GM23338 (cell line): ENCODE measurements at regions not wholly inside any gene's neighbourhood (a gene's known extent, or its start where the extent isn't known, plus 50 kb on each side); places are given as distances from the start of the nearest gene placed in this dataset.
"Not testable (repeated sequence)": the region's sequence is repeated elsewhere in the genome, so short reads cannot be mapped to it uniquely, and the experiment has no call there.

Source experiments
- CTCF ChIP-seq, 2 experiments: fragments of 200-600 bp in 1 of 2; sonication (generic) in 1 of 2; conservative IDR thresholded peaks; 2 replicates each; pipeline versions ENCODE4 v1.5.1 to v1.6.1; 2016 to 2017; ENCODE audit warnings: antibody characterized with exemption in 2 of 2, low read depth in 2 of 2, mild to moderate bottlenecking in 2 of 2, moderate library complexity in 1 of 2
- EZH2 ChIP-seq: fragments of 200-600 bp; sonication (generic); IDR thresholded peaks from one replicate; pipeline ENCODE4 v1.8.0; 2017; ENCODE audit warnings: antibody characterized with exemption, mild to moderate bottlenecking, low read depth; ENCODE audit not compliant: unreplicated experiment
- NANOG ChIP-seq: IDR thresholded peaks from 2 replicates; pipeline ENCODE4 v1.6.1; 2016; ENCODE audit warnings: antibody characterized with exemption, borderline replicate concordance
- POLR2AphosphoS5 ChIP-seq: IDR thresholded peaks from 2 replicates; pipeline ENCODE4 v1.6.1; 2016; ENCODE audit warnings: antibody characterized with exemption, low read depth
- REST ChIP-seq: IDR thresholded peaks from one replicate; pipeline ENCODE4 v1.6.1; 2018; ENCODE audit warnings: antibody characterized with exemption; ENCODE audit not compliant: unreplicated experiment
- ZNF114 ChIP-seq: fragments of 250-450 bp; sonication (Bioruptor Pico); IDR thresholded peaks from 2 replicates; pipeline ENCODE4 v1.5.0; 2020; ENCODE audit warnings: mild to moderate bottlenecking, moderate library complexity

DNA sequence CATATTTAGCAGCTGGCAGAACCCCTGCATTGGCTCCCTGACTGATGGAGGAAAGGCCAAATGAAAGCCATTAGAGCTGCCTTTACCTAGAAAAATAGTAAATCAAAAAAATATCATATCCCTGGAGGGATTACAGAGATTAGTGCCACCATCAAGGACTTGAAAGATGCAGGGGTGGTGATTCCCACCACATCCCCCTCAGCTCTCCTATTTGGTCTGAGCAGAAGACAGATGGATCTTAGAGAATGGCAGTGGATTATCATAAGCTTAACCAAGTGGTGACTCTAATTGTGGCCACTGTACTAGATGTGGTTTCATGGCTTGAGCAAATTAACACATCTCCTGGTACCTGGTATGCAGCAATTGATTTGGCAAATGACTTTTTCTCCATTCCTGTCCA lies 114.9 kb upstream of the RMP24 start:
- not testable (repeated sequence) for TF ChIP-seq CTCF (conservative IDR thresholded peaks at IDR 0.05; ENCODE audit: low read depth in 2 of 2); EZH2; ZNF114 (CRISPR knock-in tag); NANOG; POLR2AphosphoS5; REST
